ENCODE measurements at regions not wholly inside any gene's neighbourhood (a gene's known extent, or its start where the extent isn't known, plus 50 kb on each side); places are given as distances from the start of the nearest gene placed in this dataset.

DNA sequence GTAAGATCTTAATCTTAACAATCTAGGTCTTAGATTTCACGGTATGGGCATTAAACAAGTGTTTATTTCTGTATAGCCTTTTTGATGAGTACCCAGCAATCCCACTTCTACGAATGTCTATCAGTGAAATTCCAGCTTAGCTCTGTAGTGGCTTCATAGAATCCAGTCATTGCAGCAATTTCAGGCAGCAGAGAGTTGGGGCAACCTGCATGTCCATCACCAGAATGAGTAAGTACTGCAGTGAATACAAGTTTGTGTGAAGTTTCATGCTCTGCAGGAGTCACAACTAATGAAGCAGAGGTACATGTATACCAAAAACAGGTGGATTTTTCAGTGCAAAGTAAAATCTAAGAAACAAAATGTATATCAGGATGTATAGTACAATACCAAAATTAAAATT is 151.7 kb downstream of the OR2B2 start:
- TF ChIP-seq, protein P1, sequence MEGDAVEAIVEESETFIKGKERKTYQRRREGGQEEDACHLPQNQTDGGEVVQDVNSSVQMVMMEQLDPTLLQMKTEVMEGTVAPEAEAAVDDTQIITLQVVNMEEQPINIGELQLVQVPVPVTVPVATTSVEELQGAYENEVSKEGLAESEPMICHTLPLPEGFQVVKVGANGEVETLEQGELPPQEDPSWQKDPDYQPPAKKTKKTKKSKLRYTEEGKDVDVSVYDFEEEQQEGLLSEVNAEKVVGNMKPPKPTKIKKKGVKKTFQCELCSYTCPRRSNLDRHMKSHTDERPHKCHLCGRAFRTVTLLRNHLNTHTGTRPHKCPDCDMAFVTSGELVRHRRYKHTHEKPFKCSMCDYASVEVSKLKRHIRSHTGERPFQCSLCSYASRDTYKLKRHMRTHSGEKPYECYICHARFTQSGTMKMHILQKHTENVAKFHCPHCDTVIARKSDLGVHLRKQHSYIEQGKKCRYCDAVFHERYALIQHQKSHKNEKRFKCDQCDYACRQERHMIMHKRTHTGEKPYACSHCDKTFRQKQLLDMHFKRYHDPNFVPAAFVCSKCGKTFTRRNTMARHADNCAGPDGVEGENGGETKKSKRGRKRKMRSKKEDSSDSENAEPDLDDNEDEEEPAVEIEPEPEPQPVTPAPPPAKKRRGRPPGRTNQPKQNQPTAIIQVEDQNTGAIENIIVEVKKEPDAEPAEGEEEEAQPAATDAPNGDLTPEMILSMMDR (IDR thresholded peaks at IDR 0.05) = no peak
- TF ChIP-seq POLR2A (IDR thresholded peaks at IDR 0.05) = no peak

All from uterus (tissue), 2 donors.